Glutamatergic neuron (in vitro differentiated cells): ENCODE measurements at regions not wholly inside any gene's neighbourhood (a gene's known extent, or its start where the extent isn't known, plus 50 kb on each side); places are given as distances from the start of the nearest gene placed in this dataset.

ENCODE experiments used
- DNase-seq: peaks from one replicate; pipeline ENCODE4 v3.0.0; 2022
- H3K27ac Mint-ChIP-seq: one replicate; pipeline ENCODE4 v1.8.0; 2020; ENCODE audit warnings: mild to moderate bottlenecking, mixed read lengths, inconsistent platforms; ENCODE audit not compliant: unreplicated experiment
- H3K27me3 Mint-ChIP-seq: one replicate; pipeline ENCODE4 v1.8.0; 2020; ENCODE audit warnings: mild to moderate bottlenecking, moderate library complexity, mixed read lengths, inconsistent platforms; ENCODE audit not compliant: unreplicated experiment
- H3K36me3 Mint-ChIP-seq: one replicate; pipeline ENCODE4 v1.8.0; 2020; ENCODE audit warnings: mild to moderate bottlenecking, mixed read lengths, inconsistent platforms; ENCODE audit not compliant: unreplicated experiment
- H3K4me1 Mint-ChIP-seq: one replicate; pipeline ENCODE4 v1.8.0; 2020; ENCODE audit warnings: mild to moderate bottlenecking, low read depth, mixed read lengths, inconsistent platforms; ENCODE audit not compliant: unreplicated experiment
- H3K4me3 Mint-ChIP-seq: one replicate; pipeline ENCODE4 v1.8.0; 2020; ENCODE audit warnings: mild to moderate bottlenecking, mixed read lengths, inconsistent platforms; ENCODE audit not compliant: unreplicated experiment
- H3K9me3 Mint-ChIP-seq: one replicate; pipeline ENCODE4 v1.8.0; 2020; ENCODE audit warnings: mild to moderate bottlenecking, moderate library complexity, mixed read lengths, inconsistent platforms; ENCODE audit not compliant: unreplicated experiment
- CTCF ChIP-seq: fragments of 200-600 bp; sonication (generic); IDR thresholded peaks from one replicate; pipeline ENCODE4 v1.5.0; 2021; ENCODE audit not compliant: partially characterized antibody, unreplicated experiment

GRCh38 chr9:16175461-16175860, 622.6 kb downstream of the CCDC171 start:
- Mint-ChIP-seq H3K27ac (peak overlapping the region; percentile 35), H3K27me3 (peaks cover 1% of the 10 kb centered on the region), H3K36me3 (no peaks in the 10 kb centered on the region), H3K4me3 (no peak overlapping the region), H3K4me1 (peaks cover 18% of the 10 kb centered on the region), H3K9me3 (peaks cover 3% of the 10 kb centered on the region)
- DNase-seq, result no peak
- TF ChIP-seq CTCF, result no peak

DNA sequence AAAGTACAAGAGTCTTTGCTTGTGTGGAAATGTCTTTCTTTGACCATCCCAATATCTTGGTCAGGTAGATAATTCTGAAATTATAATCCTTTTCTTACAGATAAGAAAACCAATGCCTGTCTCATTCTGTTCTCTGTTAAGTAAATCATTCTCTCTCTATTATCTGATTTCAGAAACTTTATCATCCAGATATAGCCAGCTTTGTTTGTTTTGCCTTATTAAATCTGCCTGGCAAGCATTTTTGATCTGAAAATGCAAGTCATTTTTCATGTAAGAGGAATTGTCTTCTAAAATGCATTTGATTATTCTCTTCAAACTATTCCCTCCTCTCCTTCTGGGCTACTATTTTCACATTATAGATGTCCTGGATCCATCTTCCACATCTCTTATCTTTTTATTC, 625.5 kb downstream of the CCDC171 start:
- H3K27me3 Mint-ChIP-seq, result peaks cover 1% of the 10 kb centered on the region
- no peak for DNase-seq
- H3K4me1 Mint-ChIP-seq, result peaks cover 18% of the 10 kb centered on the region
- no peak overlapping the region for H3K27ac Mint-ChIP-seq
- no peak overlapping the region for H3K4me3 Mint-ChIP-seq
- peaks cover 4% of the 10 kb centered on the region for H3K9me3 Mint-ChIP-seq
- TF ChIP-seq CTCF, result no peak
- H3K36me3 Mint-ChIP-seq, result no peaks in the 10 kb centered on the region

- TF ChIP-seq CTCF, result no peak
- Mint-ChIP-seq H3K9me3 (peaks cover 4% of the 10 kb centered on the region), H3K4me3 (no peak overlapping the region), H3K27ac (peak overlapping the region; percentile 62), H3K36me3 (no peaks in the 10 kb centered on the region), H3K4me1 (peaks cover 18% of the 10 kb centered on the region), H3K27me3 (peaks cover 1% of the 10 kb centered on the region)
- DNase-seq, result no peak
Measured at GRCh38 chr9:16179566-16179965, 626.7 kb downstream of the CCDC171 start.

DNA sequence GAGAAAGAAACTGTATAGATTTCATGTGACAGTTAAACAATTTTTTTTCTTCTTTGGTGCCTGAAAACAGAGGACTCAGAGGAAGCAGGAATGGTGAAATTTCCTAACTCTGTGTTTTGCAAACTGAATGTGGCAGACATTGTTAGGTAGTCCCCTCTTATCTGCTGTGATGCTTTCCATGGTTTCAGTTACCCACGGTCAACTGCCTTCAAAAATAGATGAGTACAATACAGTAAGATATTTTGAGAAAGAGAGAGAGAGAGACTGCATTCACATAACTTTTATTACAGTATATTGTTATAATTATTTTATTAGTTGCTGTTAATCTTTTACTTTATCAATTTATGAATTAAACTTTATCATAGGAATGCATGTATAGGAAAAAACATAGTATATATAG, 627.2 kb downstream of the CCDC171 start:
- no peak for DNase-seq
- Mint-ChIP-seq H3K9me3 (peaks cover 4% of the 10 kb centered on the region), H3K36me3 (no peaks in the 10 kb centered on the region), H3K4me1 (peaks cover 18% of the 10 kb centered on the region), H3K4me3 (no peak overlapping the region), H3K27ac (no peak overlapping the region), H3K27me3 (peaks cover 1% of the 10 kb centered on the region)
- TF ChIP-seq CTCF, result no peak

GRCh38 chr9:16180546-16180945, 627.7 kb downstream of the CCDC171 start:
- peaks cover 15% of the 10 kb centered on the region for H3K4me1 Mint-ChIP-seq
- H3K36me3 Mint-ChIP-seq, result no peaks in the 10 kb centered on the region
- no peak for TF ChIP-seq CTCF
- no peak overlapping the region for H3K27ac Mint-ChIP-seq
- no peak for DNase-seq
- H3K27me3 Mint-ChIP-seq, result peaks cover 1% of the 10 kb centered on the region
- H3K9me3 Mint-ChIP-seq, result peaks cover 4% of the 10 kb centered on the region
- no peak overlapping the region for H3K4me3 Mint-ChIP-seq
